GM04504 (cell line): ENCODE measurements at regions not wholly inside any gene's neighbourhood (a gene's known extent, or its start where the extent isn't known, plus 50 kb on each side); places are given as distances from the start of the nearest gene placed in this dataset.

Source experiments
- DNase-seq: peaks from one replicate; pipeline ENCODE4 v3.0.0-alpha.2; 2012; ENCODE audit warnings: low read depth

- DNase-seq = no peak
These were observed 260.4 kb downstream of the GALC start for GRCh38 chr14:87732562-87732961.

DNA sequence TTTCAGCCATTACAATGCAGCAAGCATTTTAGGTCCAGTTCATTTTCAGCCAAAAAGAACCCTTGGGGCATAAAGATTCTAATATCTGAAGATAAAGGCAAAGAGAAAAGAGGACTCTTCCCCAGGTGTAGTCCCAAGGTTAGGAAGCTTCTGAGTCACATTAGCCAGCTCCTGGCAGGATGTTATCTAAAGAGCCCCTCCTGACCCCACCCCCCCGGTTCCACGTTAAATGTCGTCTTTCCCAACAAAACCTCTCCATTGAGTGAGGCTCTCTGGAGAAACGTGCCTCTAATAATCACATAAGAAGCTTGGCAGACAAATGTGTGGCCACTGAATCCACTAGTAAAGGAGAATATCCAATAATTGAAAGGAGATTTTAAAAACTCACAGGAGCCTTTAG lies 267.7 kb downstream of the GALC start:
- no peak for DNase-seq

GRCh38 chr14:87712396-87713090 lies 280.4 kb downstream of the GALC start:
- no peak for DNase-seq

GRCh38 chr14:87705439-87705896 lies 287.5 kb downstream of the GALC start:
- DNase-seq = peak; percentile 1

DNA sequence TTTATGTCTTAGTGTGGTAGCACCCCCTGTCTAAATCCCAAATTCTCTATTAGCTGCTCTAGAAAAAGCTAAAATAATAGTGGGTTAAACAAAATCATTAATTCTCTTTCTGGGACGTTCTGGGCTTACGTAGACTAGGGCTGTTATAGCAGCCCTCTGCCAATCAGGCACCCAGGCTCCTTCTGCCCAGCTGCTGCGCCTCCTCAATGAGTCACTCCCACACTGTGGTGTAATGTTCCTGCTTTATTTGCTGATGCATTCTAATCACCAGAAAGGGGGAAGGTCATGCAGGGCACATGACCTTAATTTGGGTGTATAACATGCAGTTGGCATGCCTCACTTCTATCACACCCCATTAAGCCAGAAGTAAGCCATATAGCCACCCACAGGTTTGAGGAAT lies 294.5 kb downstream of the GALC start:
- DNase-seq = no peak

DNA sequence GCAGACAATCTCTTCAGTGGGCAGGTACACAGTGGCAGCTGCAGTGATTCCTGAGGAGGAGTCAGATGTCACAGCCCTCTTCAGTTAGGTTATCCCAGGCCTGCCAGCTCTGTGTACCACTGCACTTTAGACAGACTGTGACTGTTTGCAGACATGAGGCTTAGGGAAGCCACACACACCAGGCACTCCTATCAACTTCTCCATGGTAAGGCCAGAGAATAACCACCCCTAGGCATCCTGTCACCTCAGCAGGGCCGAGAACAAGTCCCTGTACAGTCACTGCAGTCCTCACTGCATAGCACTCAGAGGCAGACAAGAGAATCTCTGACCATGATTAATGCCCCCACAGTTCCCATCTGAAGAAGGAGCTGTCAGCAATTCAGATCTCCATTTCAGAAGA lies 296.5 kb downstream of the GALC start:
- no peak for DNase-seq

GRCh38 chr14:87691042-87691881 lies 301.7 kb downstream of the GALC start:
- no peak for DNase-seq

DNA sequence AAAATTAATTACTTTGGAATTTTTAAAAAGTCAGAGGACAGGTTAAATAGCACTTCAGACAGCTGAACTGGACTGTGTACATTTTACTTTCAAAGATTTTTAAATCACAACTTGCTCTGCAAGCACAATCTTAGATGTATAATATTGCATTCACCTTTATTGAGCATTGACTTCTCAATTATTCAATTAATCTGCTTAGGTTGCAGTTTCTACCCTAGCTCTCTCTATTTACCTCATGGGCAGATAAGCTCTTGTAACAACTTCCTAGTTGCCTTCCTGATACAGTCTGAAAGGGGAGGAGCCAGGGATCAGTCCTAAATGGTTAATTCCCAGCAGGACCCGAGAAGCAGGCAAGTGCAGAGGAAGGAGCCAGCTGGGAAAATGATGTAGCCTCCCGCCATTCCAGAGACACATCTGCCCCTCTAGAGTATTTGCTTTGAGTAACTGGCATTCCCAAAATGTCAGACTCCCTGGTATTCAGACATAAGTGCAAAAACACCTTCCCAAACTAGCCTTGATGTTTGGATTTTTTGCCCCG lies 302.8 kb downstream of the GALC start:
- DNase-seq = no peak

- no peak for DNase-seq
These were observed 304.5 kb downstream of the GALC start for GRCh38 chr14:87688524-87688923.

- no peak for DNase-seq
These were observed 305.6 kb downstream of the GALC start for GRCh38 chr14:87687420-87687819.

- DNase-seq = no peak
These were observed 306.2 kb downstream of the GALC start for GRCh38 chr14:87686746-87687145.

- DNase-seq = no peak
These were observed 313.1 kb downstream of the GALC start for GRCh38 chr14:87679866-87680265.

GRCh38 chr14:87678624-87679023 lies 314.4 kb downstream of the GALC start:
- no peak for DNase-seq

- no peak for DNase-seq
These were observed 316.1 kb downstream of the GALC start for GRCh38 chr14:87676814-87677437.

GRCh38 chr14:87667659-87668058 lies 325.3 kb downstream of the GALC start:
- DNase-seq = no peak

DNA sequence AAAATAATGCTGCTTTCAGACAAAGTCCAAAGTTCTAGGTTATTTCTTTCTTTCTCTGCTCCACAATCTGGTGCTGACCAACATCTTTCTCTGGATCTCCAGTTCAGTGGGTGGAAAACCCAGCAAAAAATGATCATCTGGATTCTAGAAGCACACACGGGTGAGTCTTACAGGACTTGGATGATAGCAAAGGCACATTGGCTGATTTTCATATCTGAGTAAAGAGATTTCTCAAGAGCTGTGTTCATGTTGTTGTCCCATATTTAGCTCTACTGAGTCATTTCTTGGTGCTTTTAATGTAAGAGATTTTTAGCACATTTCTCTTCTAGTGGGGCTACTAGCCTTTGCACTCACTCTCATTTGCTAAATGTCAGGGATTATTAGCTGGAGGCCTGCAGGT lies 336.7 kb downstream of the GALC start:
- DNase-seq = no peak

GRCh38 chr14:87652278-87652677 lies 340.7 kb downstream of the GALC start:
- DNase-seq = no peak

DNA sequence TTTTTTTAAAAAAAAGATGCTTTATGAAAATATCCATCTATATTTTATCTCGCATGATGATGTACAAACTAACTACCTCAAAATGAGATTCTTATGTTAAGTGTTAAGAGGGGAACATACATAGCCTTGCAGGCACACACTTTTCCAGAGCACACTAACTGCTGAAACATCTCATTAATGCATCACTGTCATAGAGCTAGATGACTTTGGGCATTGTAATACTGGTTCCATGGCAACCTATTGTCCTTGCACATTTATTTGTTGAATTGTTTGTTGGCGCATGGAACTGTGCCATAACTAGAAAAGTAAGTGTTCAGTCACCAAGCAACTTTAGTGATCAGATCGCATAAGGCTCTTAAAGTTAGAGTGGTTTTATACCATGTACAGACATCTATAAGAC lies 348.3 kb downstream of the GALC start:
- no peak for DNase-seq

- DNase-seq = no peak
These were observed 350.0 kb downstream of the GALC start for GRCh38 chr14:87643005-87643404.

GRCh38 chr14:87640553-87640952 lies 352.4 kb downstream of the GALC start:
- DNase-seq = no peak

- DNase-seq = no peak
These were observed 354.8 kb downstream of the GALC start for GRCh38 chr14:87638196-87638595.

DNA sequence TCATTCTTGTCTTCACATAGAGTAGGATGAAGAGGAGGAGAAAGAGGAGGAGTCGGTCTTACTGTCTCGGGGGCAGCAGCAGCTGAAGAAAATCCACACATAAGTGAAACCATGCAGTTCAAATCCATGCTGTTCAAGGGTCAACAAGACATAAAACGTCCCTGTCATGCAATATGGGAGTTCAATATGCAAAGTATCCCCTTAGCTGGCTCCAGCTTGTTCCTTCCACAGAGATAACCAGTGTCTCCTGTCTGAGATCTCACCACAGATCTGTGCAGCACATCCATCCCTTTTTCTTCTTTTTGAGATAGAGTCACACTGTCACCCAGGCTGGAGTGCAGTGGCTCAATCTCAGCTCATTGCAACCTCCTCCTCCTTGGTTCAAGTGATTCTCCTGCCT lies 357.5 kb downstream of the GALC start:
- DNase-seq = no peak

DNA sequence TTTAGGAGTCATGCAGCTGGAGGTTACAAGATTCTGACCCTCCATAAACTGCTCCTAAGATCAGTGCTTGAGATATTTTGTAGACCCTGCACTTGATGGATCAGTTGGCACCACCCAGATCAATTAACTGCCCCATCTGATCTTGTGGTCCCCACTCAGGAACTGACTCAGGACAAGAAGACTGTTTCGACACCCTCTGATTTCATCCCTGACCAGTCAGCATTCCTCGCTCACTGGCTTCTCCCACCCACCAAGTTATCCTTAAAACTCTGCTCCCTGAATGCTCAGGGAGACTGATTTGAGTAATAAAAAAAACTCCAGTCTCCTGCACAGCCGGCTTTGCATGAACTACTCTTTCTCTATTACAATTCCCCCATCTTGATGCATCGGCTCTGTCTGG lies 360.2 kb downstream of the GALC start:
- no peak for DNase-seq
